PC-3 (cell line): ENCODE measurements at regions not wholly inside any gene's neighbourhood (a gene's known extent, or its start where the extent isn't known, plus 50 kb on each side); places are given as distances from the start of the nearest gene placed in this dataset.

ENCODE experiments used
- ATAC-seq: fragments of 200-7000 bp; cut with Tn5 transposase; 2 replicates; pipeline ENCODE4 v1.9.1; 2020; ENCODE audit warnings: mild to moderate bottlenecking, moderate library complexity
- BruUV-seq: library from RNA; stranded (reverse); fragments of 400-500 nt; replicated peaks from 2 replicates; lab custom pipeline; 2021; lab: Mats Ljungman, UMichigan
- CTCF ChIA-PET: fragments of 300-600 bp; sonication (Branson Sonifier 250); formaldehyde crosslinking; loops from one replicate; lab custom pipeline; 2022; ENCODE audit warnings: antibody characterized with exemption; lab: Charles Lee
- POLR2A ChIA-PET: fragments of 300-600 bp; sonication (Branson Sonifier 250); formaldehyde crosslinking; loops from one replicate; lab custom pipeline; 2022; ENCODE audit warnings: antibody characterized with exemption; ENCODE audit not compliant: unreplicated experiment; lab: Charles Lee
- DNase-seq: peaks from one replicate; pipeline ENCODE4 v3.0.0-alpha.2; 2015
- H2AFZ ChIP-seq: fragments of 300-600 bp; sonication (generic); 2 replicates; pipeline ENCODE4 v1.6.0; 2016; ENCODE audit warnings: antibody characterized with exemption, low read length
- H3F3A ChIP-seq: fragments of 300-600 bp; sonication (generic); one replicate; pipeline ENCODE4 v1.6.0; 2017; ENCODE audit warnings: antibody characterized with exemption, low read length, control low read depth, mild to moderate bottlenecking; ENCODE audit not compliant: unreplicated experiment
- H3K27ac ChIP-seq: fragments of 300-600 bp; sonication (generic); 2 replicates; pipeline ENCODE4 v1.5.1; 2016; ENCODE audit warnings: mild to moderate bottlenecking, low read length
- H3K27me3 ChIP-seq: fragments of 300-600 bp; sonication (generic); 2 replicates; pipeline ENCODE4 v1.6.1; 2016; ENCODE audit warnings: low read length, mixed read lengths
- H3K36me3 ChIP-seq: fragments of 300-600 bp; sonication (generic); 2 replicates; pipeline ENCODE4 v1.6.1; 2016; ENCODE audit warnings: low read depth, mixed run types, low read length, mixed read lengths
- H3K4me1 ChIP-seq: fragments of 300-600 bp; sonication (generic); 2 replicates; pipeline ENCODE4 v1.5.1; 2016; ENCODE audit warnings: low read length; ENCODE audit not compliant: insufficient read depth
- H3K4me2 ChIP-seq: fragments of 300-600 bp; sonication (generic); 2 replicates; pipeline ENCODE4 v1.6.0; 2016; ENCODE audit warnings: low read length
- H3K4me3 ChIP-seq: fragments of 300-600 bp; sonication (generic); 2 replicates; pipeline ENCODE4 v1.5.1; 2016; ENCODE audit warnings: mild to moderate bottlenecking, low read length, mixed read lengths
- H3K79me2 ChIP-seq: fragments of 300-600 bp; sonication (generic); 2 replicates; pipeline ENCODE4 v1.6.1; 2017; ENCODE audit warnings: low read length, mixed read lengths
- H3K9ac ChIP-seq: fragments of 300-600 bp; sonication (generic); 2 replicates; pipeline ENCODE4 v1.6.0; 2016; ENCODE audit warnings: mild to moderate bottlenecking, low read length
- H3K9me2 ChIP-seq: fragments of 300-600 bp; sonication (generic); replicated peaks from 2 replicates; pipeline ENCODE4 v1.6.1; 2016; ENCODE audit warnings: mixed run types, low read length, mixed read lengths
- H3K9me3 ChIP-seq: fragments of 300-600 bp; sonication (generic); 2 replicates; pipeline ENCODE4 v1.6.1; 2016; ENCODE audit warnings: low read length, mixed read lengths
- H4K20me1 ChIP-seq: fragments of 300-600 bp; sonication (generic); 2 replicates; pipeline ENCODE4 v1.6.1; 2016; ENCODE audit warnings: low read length, mixed read lengths
- CTCF ChIP-seq: fragments of 300-600 bp; sonication (generic); conservative IDR thresholded peaks from 2 replicates; pipeline ENCODE4 v1.5.1; 2017; ENCODE audit warnings: antibody characterized with exemption, low read depth, mild to moderate bottlenecking, low read length
- EZH2 ChIP-seq: fragments of 300-600 bp; sonication (generic); IDR thresholded peaks from one replicate; pipeline ENCODE4 v1.6.1; 2017; ENCODE audit warnings: antibody characterized with exemption, mild to moderate bottlenecking, low read length; ENCODE audit not compliant: unreplicated experiment
- EZH2phosphoT487 ChIP-seq: fragments of 300-600 bp; sonication (generic); IDR thresholded peaks from 2 replicates; pipeline ENCODE4 v1.6.1; 2018; ENCODE audit warnings: mild to moderate bottlenecking, antibody characterized with exemption, low read length, borderline replicate concordance
- intact Hi-C: fragments of 100-400 bp; cut with micrococcal nuclease; formaldehyde crosslinking; loops from 2 replicates; pipeline ENCODE4 v1.9.0; 2023

GRCh38 chr11:70783821-70784220, 385.5 kb downstream of the CTTN start:
- TF ChIP-seq CTCF = no peak
- no peak for TF ChIP-seq EZH2phosphoT487
- no peak for TF ChIP-seq EZH2
- Histone ChIP-seq H3K27me3 (no peaks in the 10 kb centered on the region), H3K9me2 (0 out of 2 replicates have a peak, but pooled peaks cover 5% of the 10 kb centered on the region), H3K4me3 (no peak overlapping the region), H3K9ac (no peak overlapping the region), H2AFZ (no peak overlapping the region), H3K79me2 (peaks cover 10% of the 10 kb centered on the region), H3K27ac (no peak overlapping the region), H3K36me3 (peaks cover 6% of the 10 kb centered on the region; the same call in 1 of the 2 replicates), H3K9me3 (no peaks in the 10 kb centered on the region), H3F3A (no peaks in the 10 kb centered on the region), H3K4me2 (no peak overlapping the region), H3K4me1 (peaks cover 14% of the 10 kb centered on the region), H4K20me1 (no peaks in the 10 kb centered on the region)
- ATAC-seq (no peak), DNase-seq (no peak)
- ChIA-PET CTCF (no interaction called here), POLR2A (no interaction called here)
- intact Hi-C loops = no loop called here
- BruUV-seq = no TSS peak

GRCh38 chr11:70785372-70785771, 387.0 kb downstream of the CTTN start:
- POLR2A ChIA-PET = no interaction called here
- CTCF ChIA-PET = no interaction called here

More at GRCh38 chr11:70785372-70785771, 387.0 kb downstream of the CTTN start:
- no peak for ATAC-seq
- no peak overlapping the region for H3K9ac ChIP-seq
- no peak overlapping the region for H3K27ac ChIP-seq
- DNase-seq = no peak
- H3K79me2 ChIP-seq = peaks cover 10% of the 10 kb centered on the region
- intact Hi-C loops = no loop called here
- no peak overlapping the region for H3K4me2 ChIP-seq
- BruUV-seq = no TSS peak
- 0 out of 2 replicates have a peak, but pooled peaks cover 5% of the 10 kb centered on the region for H3K9me2 ChIP-seq
- TF ChIP-seq CTCF = no peak
- TF ChIP-seq EZH2phosphoT487 = no peak
- no peak for TF ChIP-seq EZH2
- H2AFZ ChIP-seq = no peak overlapping the region
- no peaks in the 10 kb centered on the region for H3K27me3 ChIP-seq
- H3F3A ChIP-seq = no peaks in the 10 kb centered on the region
- peaks cover 6% of the 10 kb centered on the region; the same call in 1 of the 2 replicates for H3K36me3 ChIP-seq
- H3K4me1 ChIP-seq = peaks cover 16% of the 10 kb centered on the region
- no peaks in the 10 kb centered on the region for H4K20me1 ChIP-seq
- no peaks in the 10 kb centered on the region for H3K9me3 ChIP-seq
- no peak overlapping the region for H3K4me3 ChIP-seq
